ENCODE measurements at regions not wholly inside any gene's neighbourhood (a gene's known extent, or its start where the extent isn't known, plus 50 kb on each side); places are given as distances from the start of the nearest gene placed in this dataset.
"Not testable (repeated sequence)": the region's sequence is repeated elsewhere in the genome, so short reads cannot be mapped to it uniquely, and the experiment has no call there.

GRCh38 chr9:89843074-89843473 lies 238.3 kb downstream of the GADD45G start:
- no peak for DNase-seq

GRCh38 chr9:89843591-89843990 lies 238.8 kb downstream of the GADD45G start:
- no peak for DNase-seq

- no peak for DNase-seq
These were observed 239.3 kb downstream of the GADD45G start for GRCh38 chr9:89844075-89844474.

GRCh38 chr9:89844535-89844934 lies 239.7 kb downstream of the GADD45G start:
- DNase-seq = no peak

- no peak for DNase-seq
These were observed 240.5 kb downstream of the GADD45G start for GRCh38 chr9:89845321-89845720.

- DNase-seq = no peak
These were observed 241.1 kb downstream of the GADD45G start for GRCh38 chr9:89845862-89846261.

GRCh38 chr9:89848060-89849040 lies 243.5 kb downstream of the GADD45G start:
- no peak for DNase-seq

- DNase-seq = no peak
These were observed 244.3 kb downstream of the GADD45G start for GRCh38 chr9:89849096-89849495.

GRCh38 chr9:89850153-89850552 lies 245.3 kb downstream of the GADD45G start:
- no peak for DNase-seq

GRCh38 chr9:89850631-89851325 lies 246.0 kb downstream of the GADD45G start:
- peak; percentile 34 for DNase-seq

- no peak for DNase-seq
These were observed 248.3 kb downstream of the GADD45G start for GRCh38 chr9:89853161-89853560.

GRCh38 chr9:89853931-89854330 lies 249.1 kb downstream of the GADD45G start:
- DNase-seq = no peak

GRCh38 chr9:89854715-89855475 lies 250.1 kb downstream of the GADD45G start:
- DNase-seq = no peak

GRCh38 chr9:89856296-89856695 lies 251.5 kb downstream of the GADD45G start:
- not testable (repeated sequence) for DNase-seq

GRCh38 chr9:89856950-89857349 lies 252.1 kb downstream of the GADD45G start:
- DNase-seq = not testable (repeated sequence)

- not testable (repeated sequence) for DNase-seq
These were observed 255.0 kb downstream of the GADD45G start for GRCh38 chr9:89859842-89860241.

GRCh38 chr9:89861371-89861770 lies 256.6 kb downstream of the GADD45G start:
- DNase-seq = not testable (repeated sequence)

GRCh38 chr9:89862316-89862715 lies 257.5 kb downstream of the GADD45G start:
- no peak for DNase-seq

GRCh38 chr9:89863141-89863540 lies 258.3 kb downstream of the GADD45G start:
- no peak for DNase-seq

GRCh38 chr9:89863837-89864236 lies 259.0 kb downstream of the GADD45G start:
- DNase-seq = no peak

GRCh38 chr9:89864257-89864656 lies 259.4 kb downstream of the GADD45G start:
- DNase-seq = no peak

GRCh38 chr9:89864731-89865130 lies 259.9 kb downstream of the GADD45G start:
- DNase-seq = no peak

- DNase-seq = no peak
These were observed 260.5 kb downstream of the GADD45G start for GRCh38 chr9:89865357-89865756.
